HG03060 (cell line): ENCODE measurements at regions not wholly inside any gene's neighbourhood (a gene's known extent, or its start where the extent isn't known, plus 50 kb on each side); places are given as distances from the start of the nearest gene placed in this dataset.

ENCODE experiments used
- ATAC-seq: cut with Tn5 transposase; IDR thresholded peaks from one replicate; pipeline ENCODE4 v1.9.1; 2021; ENCODE audit warnings: low read depth, moderate number of reproducible peaks; ENCODE audit not compliant: unreplicated experiment

GRCh38 chr4:23219779-23220408 lies 527.2 kb downstream of the GBA3 start:
- no peak for ATAC-seq

- ATAC-seq: no peak
Measured at GRCh38 chr4:23213198-23213597, 520.5 kb downstream of the GBA3 start.

GRCh38 chr4:23212558-23212957 lies 519.8 kb downstream of the GBA3 start:
- ATAC-seq: no peak

- no peak for ATAC-seq
Measured at GRCh38 chr4:23207059-23207458, 514.3 kb downstream of the GBA3 start.

GRCh38 chr4:23202712-23203247 lies 510.0 kb downstream of the GBA3 start:
- no peak for ATAC-seq

GRCh38 chr4:23194751-23195150 lies 502.0 kb downstream of the GBA3 start:
- ATAC-seq: no peak

GRCh38 chr4:23174179-23174578 lies 481.4 kb downstream of the GBA3 start:
- ATAC-seq: no peak

GRCh38 chr4:23171976-23172375 lies 479.2 kb downstream of the GBA3 start:
- no peak for ATAC-seq

GRCh38 chr4:23169608-23170311 lies 477.0 kb downstream of the GBA3 start:
- no peak for ATAC-seq

GRCh38 chr4:23166919-23167318 lies 474.2 kb downstream of the GBA3 start:
- ATAC-seq: no peak

GRCh38 chr4:23166407-23166806 lies 473.7 kb downstream of the GBA3 start:
- ATAC-seq: no peak

GRCh38 chr4:23165669-23166068 lies 472.9 kb downstream of the GBA3 start:
- no peak for ATAC-seq

- ATAC-seq: no peak
Measured at GRCh38 chr4:23163647-23164436, 471.1 kb downstream of the GBA3 start.

- ATAC-seq: no peak
Measured at GRCh38 chr4:23162275-23162674, 469.5 kb downstream of the GBA3 start.

GRCh38 chr4:23161787-23162186 lies 469.1 kb downstream of the GBA3 start:
- no peak for ATAC-seq

GRCh38 chr4:23153076-23153475 lies 460.3 kb downstream of the GBA3 start:
- ATAC-seq: no peak

GRCh38 chr4:23149815-23150214 lies 457.1 kb downstream of the GBA3 start:
- no peak for ATAC-seq

- ATAC-seq: no peak
Measured at GRCh38 chr4:23144707-23145106, 452.0 kb downstream of the GBA3 start.

GRCh38 chr4:23135792-23136645 lies 443.3 kb downstream of the GBA3 start:
- ATAC-seq: no peak

- ATAC-seq: no peak
Measured at GRCh38 chr4:23134331-23134730, 441.6 kb downstream of the GBA3 start.
